Left ventricle myocardium inferior (tissue), 1 donor: ENCODE measurements at regions not wholly inside any gene's neighbourhood (a gene's known extent, or its start where the extent isn't known, plus 50 kb on each side); places are given as distances from the start of the nearest gene placed in this dataset.
A peak's percentile ranks its signal among the peaks of the same experiment; 100 is the strongest.

Source experiments
- DNase-seq: peaks from one replicate; pipeline ENCODE4 v3.0.0-alpha.2; 2020
- H3K27ac ChIP-seq: fragments of 200-600 bp; replicated peaks from 2 replicates; pipeline ENCODE4 v1.8.0; 2021
- H3K27me3 ChIP-seq: fragments of 200-600 bp; 2 replicates; pipeline ENCODE4 v1.8.0; 2021; ENCODE audit warnings: low read depth
- H3K36me3 ChIP-seq: fragments of 200-600 bp; 2 replicates; pipeline ENCODE4 v1.8.0; 2021
- H3K4me1 ChIP-seq: fragments of 200-600 bp; 2 replicates; pipeline ENCODE4 v1.8.0; 2021
- H3K4me3 ChIP-seq: fragments of 200-600 bp; 2 replicates; pipeline ENCODE4 v1.8.0; 2021; ENCODE audit warnings: mild to moderate bottlenecking, moderate library complexity
- H3K9me3 ChIP-seq: fragments of 200-600 bp; replicated peaks from 2 replicates; pipeline ENCODE4 v1.8.0; 2021
- intact Hi-C: fragments of 100-400 bp; cut with micrococcal nuclease; formaldehyde crosslinking; loops from one replicate; pipeline ENCODE4 v1.11.0; 2022
- TF ChIP-seq, protein P1 (sequence below): fragments of 200-600 bp; IDR thresholded peaks from 2 replicates; pipeline ENCODE4 v1.8.0; 2021; ENCODE audit warnings: antibody characterized with exemption, mild to moderate bottlenecking, borderline replicate concordance
- donor health status: DM: no; HTN: yes; CAD: no; lungs with severe emphysema.

DNA sequence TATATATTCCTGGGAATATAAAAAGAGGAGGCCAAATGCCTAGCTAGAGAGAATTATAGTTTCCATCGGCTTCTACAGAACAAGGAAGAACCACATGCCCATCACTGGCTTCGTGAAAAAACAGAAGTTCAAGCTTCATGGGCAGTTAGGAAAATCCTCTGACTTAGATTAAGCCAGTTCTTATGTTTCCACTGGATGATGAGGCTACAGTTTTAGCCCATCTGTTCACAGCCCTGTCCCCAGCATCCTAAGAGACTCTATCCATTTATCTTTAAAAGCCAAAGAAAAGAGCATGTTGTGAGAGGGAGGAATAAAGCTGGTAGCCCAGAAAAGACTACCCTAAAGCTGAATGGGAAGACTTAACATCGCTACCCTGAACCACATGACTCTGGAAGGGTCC is 285.5 kb upstream of the WWC1 start:
- TF ChIP-seq, protein P1, sequence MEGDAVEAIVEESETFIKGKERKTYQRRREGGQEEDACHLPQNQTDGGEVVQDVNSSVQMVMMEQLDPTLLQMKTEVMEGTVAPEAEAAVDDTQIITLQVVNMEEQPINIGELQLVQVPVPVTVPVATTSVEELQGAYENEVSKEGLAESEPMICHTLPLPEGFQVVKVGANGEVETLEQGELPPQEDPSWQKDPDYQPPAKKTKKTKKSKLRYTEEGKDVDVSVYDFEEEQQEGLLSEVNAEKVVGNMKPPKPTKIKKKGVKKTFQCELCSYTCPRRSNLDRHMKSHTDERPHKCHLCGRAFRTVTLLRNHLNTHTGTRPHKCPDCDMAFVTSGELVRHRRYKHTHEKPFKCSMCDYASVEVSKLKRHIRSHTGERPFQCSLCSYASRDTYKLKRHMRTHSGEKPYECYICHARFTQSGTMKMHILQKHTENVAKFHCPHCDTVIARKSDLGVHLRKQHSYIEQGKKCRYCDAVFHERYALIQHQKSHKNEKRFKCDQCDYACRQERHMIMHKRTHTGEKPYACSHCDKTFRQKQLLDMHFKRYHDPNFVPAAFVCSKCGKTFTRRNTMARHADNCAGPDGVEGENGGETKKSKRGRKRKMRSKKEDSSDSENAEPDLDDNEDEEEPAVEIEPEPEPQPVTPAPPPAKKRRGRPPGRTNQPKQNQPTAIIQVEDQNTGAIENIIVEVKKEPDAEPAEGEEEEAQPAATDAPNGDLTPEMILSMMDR: no peak
- Histone ChIP-seq H3K27me3 (no peaks in the 10 kb centered on the region), H3K4me1 (peaks cover 81% of the 10 kb centered on the region), H3K36me3 (no peaks in the 10 kb centered on the region), H3K9me3 (no peaks in the 10 kb centered on the region), H3K4me3 (no peak overlapping the region), H3K27ac (peak overlapping the region; percentile 62)
- DNase-seq: no peak
- intact Hi-C loops: no loop called here

DNA sequence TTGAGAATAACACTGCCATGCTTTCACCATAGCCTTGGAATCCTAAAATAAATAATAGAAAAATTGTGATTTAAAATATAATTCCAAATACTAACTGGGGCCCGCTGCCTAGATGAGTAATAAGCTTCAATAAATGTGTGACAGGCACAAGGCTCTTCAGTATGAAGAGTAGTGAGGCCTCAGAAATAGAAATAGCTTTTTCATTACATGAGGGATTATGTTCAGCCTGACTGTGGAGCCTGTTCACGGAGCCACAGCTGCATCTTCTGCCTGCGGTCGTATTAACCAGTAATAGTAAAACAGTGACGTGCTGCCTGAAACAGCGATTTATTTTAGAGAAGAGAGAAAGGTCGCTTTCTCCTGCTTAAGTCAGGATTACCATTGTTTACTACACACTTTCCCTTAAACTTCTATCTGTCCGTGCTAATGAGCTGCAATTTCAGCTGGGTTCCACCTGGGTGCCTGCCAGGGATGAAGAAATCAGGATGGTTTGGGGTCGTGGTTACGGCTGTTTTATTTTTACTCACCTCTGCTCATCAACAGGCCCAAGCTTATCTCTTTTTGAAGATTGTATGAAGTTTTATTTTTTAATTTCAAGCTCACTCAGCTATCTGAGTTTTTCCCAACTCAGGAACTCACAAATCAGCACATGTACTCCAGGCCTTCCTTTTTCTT is 284.9 kb upstream of the WWC1 start:
- Histone ChIP-seq H3K4me1 (peaks cover 81% of the 10 kb centered on the region), H3K36me3 (no peaks in the 10 kb centered on the region), H3K27me3 (no peaks in the 10 kb centered on the region), H3K9me3 (no peaks in the 10 kb centered on the region), H3K4me3 (peak overlapping the region; percentile 23), H3K27ac (peak overlapping the region; percentile 62)
- intact Hi-C loops: no loop called here
- no peak for DNase-seq
- TF ChIP-seq, protein P1: no peak

DNA sequence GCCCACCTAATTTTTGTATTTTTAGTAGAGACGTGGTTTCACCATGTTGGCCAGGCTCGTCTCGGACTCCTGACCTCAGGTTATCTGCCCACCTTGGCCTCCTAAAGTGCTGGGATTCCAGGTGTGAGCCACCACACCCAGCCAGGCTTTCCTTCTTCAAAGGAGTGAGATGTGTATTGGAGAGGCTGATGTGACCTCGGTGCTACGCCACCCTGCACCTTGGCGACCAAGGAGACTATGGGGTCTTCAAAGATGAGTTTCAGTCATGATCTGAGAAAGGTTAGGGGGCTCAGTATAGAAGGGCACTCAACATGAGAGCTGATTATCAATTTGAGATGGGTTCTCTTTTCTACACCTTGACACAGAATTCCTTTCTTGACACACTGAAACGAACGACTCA is 284.2 kb upstream of the WWC1 start:
- no peaks in the 10 kb centered on the region for H3K36me3 ChIP-seq
- TF ChIP-seq, protein P1: no peak
- intact Hi-C loops: no loop called here
- H3K9me3 ChIP-seq: no peaks in the 10 kb centered on the region
- no peaks in the 10 kb centered on the region for H3K27me3 ChIP-seq
- peak overlapping the region; percentile 62 for H3K27ac ChIP-seq
- no peak overlapping the region for H3K4me3 ChIP-seq
- peaks cover 81% of the 10 kb centered on the region for H3K4me1 ChIP-seq
- no peak for DNase-seq

DNA sequence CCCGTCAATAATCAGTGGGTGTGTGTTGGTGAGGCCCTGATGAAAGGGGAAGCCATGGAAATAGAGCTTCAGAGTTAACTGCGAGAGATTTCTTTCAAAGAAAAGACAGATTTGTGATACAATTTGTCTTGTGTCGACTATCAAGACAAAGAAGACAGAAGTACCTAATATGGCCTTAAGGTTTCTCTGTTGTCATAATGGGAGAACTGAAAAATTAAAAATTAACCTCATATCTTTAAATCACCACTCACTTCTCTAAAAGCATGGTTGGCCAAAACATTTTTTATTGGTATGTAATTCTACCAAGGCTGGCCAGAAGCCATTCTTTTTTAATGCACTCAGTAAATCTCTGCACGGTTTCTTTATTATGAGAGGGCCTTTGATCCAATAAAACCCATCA is 282.9 kb upstream of the WWC1 start:
- TF ChIP-seq, protein P1: no peak
- H3K9me3 ChIP-seq: no peaks in the 10 kb centered on the region
- no peaks in the 10 kb centered on the region for H3K36me3 ChIP-seq
- no peaks in the 10 kb centered on the region for H3K27me3 ChIP-seq
- H3K4me3 ChIP-seq: no peak overlapping the region
- DNase-seq: no peak
- intact Hi-C loops: no loop called here
- H3K4me1 ChIP-seq: peaks cover 79% of the 10 kb centered on the region
- no peak overlapping the region for H3K27ac ChIP-seq

DNA sequence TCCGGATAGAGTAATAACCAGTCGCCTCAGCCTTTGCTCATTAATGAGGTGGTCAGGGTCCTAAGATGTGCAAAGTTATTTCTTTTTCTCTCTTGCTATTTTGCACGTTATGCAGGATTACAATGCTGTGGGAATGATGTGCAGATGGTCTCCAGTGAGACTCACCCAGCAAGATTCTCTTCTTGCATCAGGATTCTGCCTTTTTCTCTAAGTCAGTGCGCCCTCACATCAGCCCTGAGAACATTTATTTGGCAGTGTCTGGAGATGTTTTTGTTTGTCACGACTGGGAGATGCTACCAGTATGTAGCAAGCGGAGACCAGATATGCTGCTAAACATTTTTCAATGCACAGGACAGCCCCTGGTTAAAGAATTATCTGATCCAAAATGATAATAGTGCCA is 280.3 kb upstream of the WWC1 start:
- TF ChIP-seq, protein P1: no peak
- peaks cover 62% of the 10 kb centered on the region for H3K4me1 ChIP-seq
- H3K27ac ChIP-seq: peak overlapping the region; percentile 15
- H3K27me3 ChIP-seq: no peaks in the 10 kb centered on the region
- intact Hi-C loops: no loop called here
- H3K4me3 ChIP-seq: no peak overlapping the region
- no peaks in the 10 kb centered on the region for H3K9me3 ChIP-seq
- DNase-seq: no peak
- H3K36me3 ChIP-seq: no peaks in the 10 kb centered on the region
